HG03060 (cell line): ENCODE measurements at regions not wholly inside any gene's neighbourhood (a gene's known extent, or its start where the extent isn't known, plus 50 kb on each side); places are given as distances from the start of the nearest gene placed in this dataset.
A peak's percentile ranks its signal among the peaks of the same experiment; 100 is the strongest.

Source experiments
- ATAC-seq: cut with Tn5 transposase; IDR thresholded peaks from one replicate; pipeline ENCODE4 v1.9.1; 2021; ENCODE audit warnings: low read depth, moderate number of reproducible peaks; ENCODE audit not compliant: unreplicated experiment

- ATAC-seq = no peak
These were observed 83.5 kb downstream of the VCY1B start for GRCh38 chrY:14139521-14139920.

GRCh38 chrY:14145614-14146013, 89.6 kb downstream of the VCY1B start:
- no peak for ATAC-seq

GRCh38 chrY:14182776-14183175, 126.7 kb downstream of the VCY1B start:
- ATAC-seq = no peak

- ATAC-seq = no peak
These were observed 166.0 kb downstream of the VCY1B start for GRCh38 chrY:14222014-14222413.

- ATAC-seq = no peak
These were observed 175.7 kb downstream of the VCY1B start for GRCh38 chrY:14231703-14232102.

GRCh38 chrY:14235070-14235469, 179.0 kb downstream of the VCY1B start:
- ATAC-seq = no peak

GRCh38 chrY:14238277-14238676, 182.2 kb downstream of the VCY1B start:
- ATAC-seq = no peak

- no peak for ATAC-seq
These were observed 190.9 kb downstream of the VCY1B start for GRCh38 chrY:14246948-14247347.

- ATAC-seq = no peak
These were observed 193.0 kb downstream of the VCY1B start for GRCh38 chrY:14248878-14249576.

GRCh38 chrY:14255965-14256816, 200.2 kb downstream of the VCY1B start:
- no peak for ATAC-seq

- ATAC-seq = no peak
These were observed 200.8 kb downstream of the VCY1B start for GRCh38 chrY:14256817-14257168.

- ATAC-seq = no peak
These were observed 221.0 kb downstream of the VCY1B start for GRCh38 chrY:14277029-14277428.

- ATAC-seq = no peak
These were observed 233.5 kb upstream of the NLGN4Y start for GRCh38 chrY:14290656-14291375.

GRCh38 chrY:14292382-14292781, 231.9 kb upstream of the NLGN4Y start:
- no peak for ATAC-seq

- no peak for ATAC-seq
These were observed 223.6 kb upstream of the NLGN4Y start for GRCh38 chrY:14300775-14301174.

- no peak for ATAC-seq
These were observed 222.8 kb upstream of the NLGN4Y start for GRCh38 chrY:14301552-14301951.

GRCh38 chrY:14328677-14329345, 195.5 kb upstream of the NLGN4Y start:
- ATAC-seq = peak; percentile 91

- ATAC-seq = no peak
These were observed 194.0 kb upstream of the NLGN4Y start for GRCh38 chrY:14330362-14330761.

- no peak for ATAC-seq
These were observed 184.8 kb upstream of the NLGN4Y start for GRCh38 chrY:14339524-14339923.

GRCh38 chrY:14340459-14341143, 183.7 kb upstream of the NLGN4Y start:
- peak; percentile 74 for ATAC-seq
